Hepatocyte (in vitro differentiated cells): ENCODE measurements at regions not wholly inside any gene's neighbourhood (a gene's known extent, or its start where the extent isn't known, plus 50 kb on each side); places are given as distances from the start of the nearest gene placed in this dataset.

Experiments used
- EZH2 ChIP-seq: fragments of 200-600 bp; sonication (generic); IDR thresholded peaks from 2 replicates; pipeline ENCODE4 v1.6.1; 2016; ENCODE audit warnings: antibody characterized with exemption, mild to moderate bottlenecking, borderline replicate concordance
- EZH2phosphoT487 ChIP-seq: fragments of 200-600 bp; sonication (generic); IDR thresholded peaks from one replicate; pipeline ENCODE4 v1.6.1; 2018; ENCODE audit warnings: antibody characterized with exemption, mild to moderate bottlenecking, low read depth, moderate library complexity; ENCODE audit not compliant: unreplicated experiment, severe bottlenecking
- TF ChIP-seq, protein P1 (sequence below): fragments of 200-600 bp; sonication (generic); IDR thresholded peaks from 2 replicates; pipeline ENCODE4 v1.5.1; 2016; ENCODE audit warnings: antibody characterized with exemption, mild to moderate bottlenecking; ENCODE audit not compliant: poor library complexity

- TF ChIP-seq, protein P1, sequence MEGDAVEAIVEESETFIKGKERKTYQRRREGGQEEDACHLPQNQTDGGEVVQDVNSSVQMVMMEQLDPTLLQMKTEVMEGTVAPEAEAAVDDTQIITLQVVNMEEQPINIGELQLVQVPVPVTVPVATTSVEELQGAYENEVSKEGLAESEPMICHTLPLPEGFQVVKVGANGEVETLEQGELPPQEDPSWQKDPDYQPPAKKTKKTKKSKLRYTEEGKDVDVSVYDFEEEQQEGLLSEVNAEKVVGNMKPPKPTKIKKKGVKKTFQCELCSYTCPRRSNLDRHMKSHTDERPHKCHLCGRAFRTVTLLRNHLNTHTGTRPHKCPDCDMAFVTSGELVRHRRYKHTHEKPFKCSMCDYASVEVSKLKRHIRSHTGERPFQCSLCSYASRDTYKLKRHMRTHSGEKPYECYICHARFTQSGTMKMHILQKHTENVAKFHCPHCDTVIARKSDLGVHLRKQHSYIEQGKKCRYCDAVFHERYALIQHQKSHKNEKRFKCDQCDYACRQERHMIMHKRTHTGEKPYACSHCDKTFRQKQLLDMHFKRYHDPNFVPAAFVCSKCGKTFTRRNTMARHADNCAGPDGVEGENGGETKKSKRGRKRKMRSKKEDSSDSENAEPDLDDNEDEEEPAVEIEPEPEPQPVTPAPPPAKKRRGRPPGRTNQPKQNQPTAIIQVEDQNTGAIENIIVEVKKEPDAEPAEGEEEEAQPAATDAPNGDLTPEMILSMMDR = no peak
- TF ChIP-seq EZH2 (no peak), EZH2phosphoT487 (no peak)
Measured at GRCh38 chr5:39869396-39869795, 444.6 kb upstream of the DAB2 start.
